Kidney glomerular epithelial cell (primary cell): ENCODE measurements at regions not wholly inside any gene's neighbourhood (a gene's known extent, or its start where the extent isn't known, plus 50 kb on each side); places are given as distances from the start of the nearest gene placed in this dataset.
"Not testable (repeated sequence)": the region's sequence is repeated elsewhere in the genome, so short reads cannot be mapped to it uniquely, and the experiment has no call there.

ENCODE experiments used
- DNase-seq: peaks from one replicate; lab custom pipeline; 2025; lab: John Stamatoyannopoulos, UW

DNA sequence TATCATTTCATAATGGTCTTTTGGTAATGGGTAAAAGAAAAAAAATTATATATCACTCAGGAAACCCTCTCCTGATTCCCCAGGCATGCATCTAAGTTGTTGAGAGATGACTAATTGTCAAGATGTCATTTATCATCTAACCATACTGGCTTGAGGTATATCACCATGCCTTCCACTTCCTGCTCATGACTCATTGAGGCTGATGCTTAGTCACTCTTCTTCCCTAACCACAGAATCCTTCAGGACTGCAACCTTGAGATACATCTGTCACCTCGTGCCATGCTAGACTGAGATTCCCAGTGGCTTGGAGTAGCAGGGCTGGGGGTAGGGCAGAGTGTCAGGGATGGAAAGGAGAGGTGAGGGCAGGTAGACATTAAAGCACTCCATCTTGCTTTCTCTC is 782.5 kb upstream of the INTU start:
- DNase-seq = peak; percentile 99

DNA sequence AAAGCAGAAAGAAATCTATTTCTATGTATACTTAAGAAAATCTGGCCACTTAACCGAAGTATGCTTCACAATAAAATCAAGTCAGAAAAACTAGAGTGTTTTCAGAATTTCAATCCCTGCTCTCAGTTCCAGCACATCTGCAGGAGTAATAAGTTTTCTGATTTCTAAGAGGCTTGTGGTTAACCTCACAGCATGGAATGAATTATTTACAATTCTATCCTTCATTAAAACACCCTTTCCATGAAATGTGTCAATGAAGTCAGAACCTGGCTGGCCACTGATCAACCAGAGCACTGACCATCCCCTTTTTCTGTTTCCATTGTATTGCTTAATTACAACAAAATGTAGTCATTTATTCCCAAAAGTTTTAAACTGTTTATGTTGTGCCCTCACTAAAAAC is 781.4 kb upstream of the INTU start:
- DNase-seq = peak; percentile 63

DNA sequence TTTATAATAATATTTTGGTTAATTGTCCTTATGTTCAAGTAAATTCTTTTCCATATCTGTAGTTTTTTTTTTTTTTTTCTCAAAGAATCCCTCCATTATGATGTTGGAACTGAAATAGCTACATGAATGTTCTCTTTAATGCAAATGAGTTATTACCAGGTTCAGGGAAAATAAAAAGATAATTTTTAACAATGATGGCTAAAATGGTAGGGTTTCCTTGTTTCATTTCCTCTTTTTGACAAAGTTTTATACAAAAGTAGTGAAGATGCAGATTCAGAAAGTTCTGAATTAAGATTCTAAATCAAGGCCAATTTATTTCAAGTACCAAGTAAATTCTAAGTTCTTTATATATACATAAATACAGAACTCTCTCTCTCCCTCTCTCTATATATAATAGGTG is 779.0 kb upstream of the INTU start:
- no peak for DNase-seq

DNA sequence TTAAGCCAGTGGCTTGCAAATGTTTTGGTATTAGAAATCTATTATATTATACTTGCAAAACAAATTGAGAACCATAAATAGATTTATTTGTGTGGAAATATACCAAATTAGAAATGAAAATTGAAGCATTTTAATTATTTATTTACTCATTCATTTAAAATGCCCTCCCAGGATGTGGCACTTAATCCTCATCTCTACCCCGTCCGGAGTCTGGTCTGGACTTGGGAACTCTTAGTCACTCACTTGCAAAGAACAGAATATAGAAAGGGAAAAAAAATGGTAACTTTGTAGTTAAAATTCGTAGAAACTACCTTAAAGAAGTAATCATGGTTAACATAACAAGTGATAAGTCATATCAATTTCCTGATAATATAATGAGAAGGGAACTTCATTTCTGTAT is 775.9 kb upstream of the INTU start:
- DNase-seq = no peak

DNA sequence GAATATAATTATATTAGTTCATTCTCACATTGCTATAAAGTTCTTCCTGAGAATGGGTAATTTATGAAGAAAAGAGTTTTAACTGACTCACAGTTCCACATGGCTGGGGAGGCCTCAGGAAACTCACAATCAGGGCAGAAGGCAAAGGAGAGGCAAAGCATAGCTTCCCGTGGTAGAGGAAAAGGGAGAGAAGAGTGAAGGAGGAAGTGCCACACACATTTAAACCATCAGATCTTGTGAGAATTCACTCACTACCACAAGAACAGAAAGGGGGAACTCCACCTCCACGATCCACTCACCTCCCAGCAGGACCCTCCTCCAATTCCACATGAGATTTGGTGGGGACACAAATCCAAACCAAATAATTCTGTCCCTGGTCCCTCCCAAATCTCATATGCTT is 773.4 kb upstream of the INTU start:
- no peak for DNase-seq

DNA sequence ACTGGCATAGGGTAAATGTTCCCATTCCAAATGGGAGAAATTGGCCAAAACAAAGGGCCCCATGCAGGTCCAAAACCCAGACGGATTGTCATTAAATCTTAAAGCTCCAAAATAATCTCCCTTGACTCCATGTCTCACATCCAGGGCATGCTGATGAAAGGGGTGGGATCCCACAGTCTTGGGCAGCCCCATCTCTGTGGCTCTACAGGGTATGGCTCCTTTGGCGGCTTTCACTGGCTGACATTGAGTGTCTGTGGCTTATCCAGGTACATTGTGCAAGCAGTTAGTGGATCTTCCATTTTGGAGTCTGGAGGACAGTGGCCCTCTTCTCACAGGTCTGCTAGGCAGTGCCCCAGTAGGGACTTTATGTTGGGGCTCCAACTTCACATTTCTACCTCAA is 772.9 kb upstream of the INTU start:
- DNase-seq = no peak

DNA sequence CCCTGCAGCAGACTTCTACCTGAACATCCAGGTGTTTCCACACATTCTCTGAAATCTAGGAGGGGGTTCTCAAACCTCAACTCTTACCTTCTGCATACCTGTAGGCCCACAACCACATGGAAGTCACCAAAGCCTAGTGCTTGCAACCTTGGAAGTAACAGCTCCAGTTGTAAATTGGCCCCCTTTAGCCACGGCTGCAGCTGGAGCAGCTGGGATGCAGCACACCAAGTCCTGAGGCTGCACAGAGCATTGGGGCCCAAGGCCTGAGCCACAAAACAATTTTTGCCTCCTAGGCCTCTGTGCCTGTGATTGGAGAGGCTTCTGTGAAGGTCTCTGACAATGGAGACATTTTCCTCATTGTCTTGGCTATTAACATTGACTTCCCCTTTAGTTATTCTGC is 772.4 kb upstream of the INTU start:
- DNase-seq = no peak

DNA sequence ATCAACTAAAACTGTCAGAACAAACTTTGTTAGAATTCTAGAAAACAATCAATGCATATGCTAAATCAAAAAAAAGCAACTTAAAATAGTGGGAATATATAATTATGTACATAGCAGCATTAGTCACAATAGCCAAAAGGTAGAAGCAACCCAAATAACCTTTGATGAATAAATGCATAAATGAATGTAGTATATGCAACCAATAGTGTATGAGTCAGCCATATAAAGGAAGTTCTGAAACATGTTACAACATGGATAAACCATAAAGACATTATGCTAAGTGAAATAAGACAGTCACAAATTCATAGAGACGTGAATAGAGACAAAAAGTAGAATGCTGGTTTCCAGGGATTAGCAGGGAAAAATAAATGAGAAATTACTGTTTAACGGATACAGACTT is 762.8 kb upstream of the INTU start:
- DNase-seq = no peak

DNA sequence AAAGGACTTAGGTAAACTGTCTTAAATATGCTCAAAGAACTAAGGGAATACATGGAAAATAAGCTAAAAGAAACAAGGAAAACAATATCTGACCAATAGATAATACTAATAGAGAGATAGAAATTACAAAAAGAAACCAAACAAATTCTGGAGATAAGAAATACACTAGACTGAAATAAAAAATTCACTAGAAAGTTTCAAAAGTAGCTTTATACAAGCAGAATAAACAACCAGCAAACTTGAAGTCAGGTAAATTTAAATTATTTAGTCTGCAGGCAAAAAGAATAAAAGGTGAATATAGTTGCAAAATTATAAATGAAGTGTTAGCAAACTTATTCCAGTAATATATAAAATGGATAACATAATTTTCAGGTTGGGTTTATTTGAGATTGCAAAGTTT is 760.9 kb upstream of the INTU start:
- no peak for DNase-seq

DNA sequence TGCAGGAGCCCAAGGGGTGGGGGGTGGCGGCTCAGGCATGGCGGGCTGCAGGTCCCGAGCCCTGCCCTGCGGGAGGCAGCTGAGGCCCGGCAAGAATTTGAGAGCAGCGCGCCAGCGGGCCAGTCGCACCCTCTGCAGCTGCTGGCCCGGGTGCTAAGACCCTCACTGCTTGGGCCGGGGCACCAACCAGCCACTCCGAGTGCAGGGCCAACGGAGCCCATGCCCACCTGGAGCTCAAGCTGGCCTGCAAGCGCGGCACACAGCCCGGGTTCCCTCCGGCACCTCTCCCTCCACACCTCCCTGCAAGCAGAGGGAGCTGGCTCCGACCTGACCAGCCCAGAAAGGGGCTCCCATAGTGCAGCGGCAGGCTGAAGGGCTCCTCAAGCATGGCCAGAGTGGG is 758.2 kb upstream of the INTU start:
- no peak for DNase-seq

DNA sequence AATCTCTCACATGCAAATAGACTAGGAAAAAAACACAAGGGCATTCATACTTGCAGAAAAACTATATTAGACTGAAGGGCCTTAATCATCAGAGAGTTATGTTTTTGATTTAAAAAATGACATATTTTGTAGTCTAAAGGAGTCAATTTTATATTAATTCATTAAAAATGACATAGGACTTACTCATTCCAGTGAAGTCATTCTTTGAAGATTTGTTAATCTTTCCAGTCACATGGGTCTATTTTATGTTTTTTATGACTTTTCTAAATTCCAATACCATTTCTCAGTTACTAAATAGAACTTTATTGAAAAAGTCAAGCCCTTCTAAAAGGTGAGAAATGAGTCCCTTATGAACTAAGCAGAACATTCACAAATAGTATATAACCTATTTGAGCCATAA is 743.8 kb upstream of the INTU start:
- peak; percentile 12 for DNase-seq

DNA sequence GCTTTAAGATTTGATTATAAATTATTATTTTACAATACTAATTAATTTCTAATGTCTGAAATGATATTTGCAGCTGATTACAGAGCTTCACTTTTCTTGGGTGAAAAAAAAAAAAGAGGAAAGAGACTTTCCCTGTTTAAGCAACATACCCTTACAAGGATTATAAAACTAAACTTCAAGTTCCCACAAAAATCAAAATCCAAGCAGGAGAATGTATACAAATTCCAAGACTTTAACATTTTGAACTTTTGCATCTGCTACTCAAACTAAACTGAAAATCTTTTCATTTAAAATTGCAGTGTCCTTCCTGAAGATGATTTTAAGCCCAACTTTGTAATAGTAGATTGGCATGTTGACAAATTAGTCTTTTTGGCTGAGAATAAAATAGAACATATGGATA is 742.4 kb upstream of the INTU start:
- DNase-seq = no peak

DNA sequence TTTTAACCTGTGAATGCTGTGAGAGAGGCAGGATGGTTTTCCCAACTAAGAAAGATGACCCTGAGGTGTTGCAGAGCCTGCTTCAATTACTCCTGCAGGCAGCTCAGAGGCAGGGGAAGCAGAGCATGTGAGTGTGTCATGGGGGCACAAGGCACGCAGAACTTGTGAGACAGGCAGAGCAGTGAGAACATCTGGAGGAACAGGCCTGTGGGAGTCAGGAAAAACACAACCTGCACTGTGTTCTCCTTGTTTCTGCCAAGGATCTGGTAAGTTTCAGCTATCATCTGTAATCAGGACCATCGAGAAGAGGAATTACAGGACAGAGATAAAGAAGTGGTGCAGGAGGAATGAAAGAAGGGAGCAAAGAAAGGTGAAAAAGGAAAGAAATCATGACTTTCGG is 741.8 kb upstream of the INTU start:
- DNase-seq = no peak

DNA sequence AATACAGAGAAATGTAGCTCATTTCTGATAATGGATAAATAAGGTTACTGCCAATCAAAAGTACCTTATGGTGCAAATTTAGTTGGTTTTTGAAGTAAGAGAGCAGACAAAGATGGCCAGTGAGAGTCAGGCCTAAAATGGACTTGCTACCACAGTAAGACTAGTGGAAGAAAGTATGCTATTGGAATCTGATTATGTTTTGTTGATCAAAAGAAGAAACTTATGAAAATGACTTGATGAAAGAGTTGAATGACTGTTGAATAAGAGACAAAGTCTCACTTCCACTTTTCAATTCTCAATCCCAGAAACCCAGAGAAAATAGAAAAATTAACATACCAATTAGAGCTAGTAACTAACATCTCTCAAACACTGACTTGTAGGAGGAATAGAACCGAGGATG is 737.8 kb upstream of the INTU start:
- DNase-seq = no peak

DNA sequence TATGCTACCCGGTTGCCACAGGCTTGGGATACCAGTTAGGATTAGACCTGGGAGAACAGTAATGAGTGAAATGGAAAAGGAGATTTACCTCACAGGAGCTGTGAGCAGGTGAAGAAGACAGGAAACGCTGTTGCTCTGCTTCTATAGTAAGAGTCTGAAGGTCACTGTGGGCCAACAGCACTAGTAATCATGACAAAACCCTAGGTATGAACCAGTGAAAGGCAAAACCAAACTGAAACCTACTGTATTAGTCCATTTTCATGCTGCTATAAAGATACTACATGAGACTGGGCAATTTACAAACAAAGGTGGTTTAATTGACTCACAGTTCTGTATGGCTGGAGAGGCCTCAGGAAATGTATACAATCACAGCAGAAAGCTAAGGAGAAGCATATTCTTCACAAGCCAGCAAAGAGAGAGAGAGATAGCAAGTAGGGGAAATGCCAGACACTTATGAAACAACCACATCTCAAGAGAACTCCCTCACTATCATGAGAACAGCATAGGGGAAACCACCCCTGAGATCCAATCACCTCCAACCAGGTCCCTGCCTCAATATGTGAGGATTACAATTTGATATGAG is 736.7 kb upstream of the INTU start:
- DNase-seq = no peak

DNA sequence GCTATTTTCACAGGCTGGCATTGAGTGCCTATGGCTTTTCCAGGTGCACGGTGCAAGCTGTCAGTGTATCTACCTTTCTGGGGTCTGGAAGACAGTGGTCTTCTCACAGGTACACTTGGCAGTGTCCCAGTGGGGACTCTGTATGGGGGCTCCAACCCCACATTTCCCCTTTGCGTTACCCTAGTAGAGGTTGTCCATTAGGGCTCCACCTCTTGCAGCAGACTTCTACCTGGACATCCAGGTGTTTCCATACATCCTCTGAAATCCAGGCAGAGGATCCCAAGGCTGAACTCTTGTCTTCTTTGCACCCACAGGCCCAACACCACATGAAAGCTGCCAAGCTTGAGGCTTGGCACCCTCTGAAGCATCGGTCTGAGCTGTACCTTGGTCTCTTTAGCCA is 735.7 kb upstream of the INTU start:
- no peak for DNase-seq

DNA sequence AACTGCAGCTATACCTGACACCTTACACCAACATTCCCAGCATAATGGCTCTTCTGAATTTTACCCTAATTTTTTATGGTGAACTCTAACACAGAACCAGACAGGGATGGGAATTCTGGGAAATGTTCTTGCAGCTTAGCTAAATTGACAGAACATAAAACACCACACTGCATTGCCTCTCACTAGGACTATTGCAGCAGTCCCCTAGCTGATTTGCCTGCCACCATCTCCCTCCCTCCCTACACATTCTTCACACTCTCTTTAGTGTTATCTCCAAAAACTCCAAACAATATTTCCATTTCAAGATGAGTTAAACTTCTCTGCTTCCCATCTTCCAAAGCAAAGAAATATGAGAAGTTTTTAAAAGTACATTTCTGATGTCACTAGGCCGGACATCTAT is 733.9 kb upstream of the INTU start:
- DNase-seq = no peak

DNA sequence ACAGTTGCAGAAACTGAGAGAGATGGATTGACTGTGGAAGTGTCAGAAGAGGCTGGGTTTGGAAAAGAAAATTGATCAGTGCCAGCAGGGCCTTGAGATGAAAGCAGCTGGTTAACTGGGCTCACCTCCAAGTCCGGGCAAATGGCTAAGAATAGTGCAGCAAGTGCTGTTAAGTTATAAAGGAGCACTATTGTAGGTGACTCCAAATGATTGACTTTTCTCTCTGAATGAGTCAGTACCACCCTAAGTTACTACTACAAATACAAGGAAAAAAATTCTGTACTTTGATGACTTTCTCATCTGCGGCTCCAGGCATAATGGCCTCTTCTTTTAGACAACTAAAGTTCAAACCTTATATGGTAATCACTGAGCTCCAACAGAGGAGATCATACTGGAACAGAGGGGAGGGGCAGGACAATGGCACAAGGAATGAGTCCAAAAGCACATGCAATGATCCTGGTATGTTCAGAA is 733.4 kb upstream of the INTU start:
- DNase-seq = peak; percentile 18

DNA sequence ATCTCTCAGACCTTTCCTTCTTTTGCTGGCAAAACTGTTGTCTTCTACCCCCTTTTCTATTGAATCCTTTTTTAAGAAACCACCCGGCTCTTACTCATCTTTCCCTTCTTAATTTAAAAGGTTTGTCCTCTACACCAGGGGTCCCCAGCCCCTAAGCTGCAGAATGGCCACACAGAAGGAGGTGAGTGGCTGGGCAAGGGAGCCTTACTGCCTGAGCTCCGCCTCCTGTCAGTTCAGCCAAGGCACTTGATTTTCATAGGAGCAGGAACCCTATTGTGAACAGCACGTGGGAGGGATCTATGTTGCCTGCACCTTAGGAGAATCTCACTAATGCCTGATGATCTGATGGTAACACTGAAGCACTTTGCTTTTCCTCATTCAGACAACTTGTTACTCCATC is 726.3 kb upstream of the INTU start:
- DNase-seq = no peak

DNA sequence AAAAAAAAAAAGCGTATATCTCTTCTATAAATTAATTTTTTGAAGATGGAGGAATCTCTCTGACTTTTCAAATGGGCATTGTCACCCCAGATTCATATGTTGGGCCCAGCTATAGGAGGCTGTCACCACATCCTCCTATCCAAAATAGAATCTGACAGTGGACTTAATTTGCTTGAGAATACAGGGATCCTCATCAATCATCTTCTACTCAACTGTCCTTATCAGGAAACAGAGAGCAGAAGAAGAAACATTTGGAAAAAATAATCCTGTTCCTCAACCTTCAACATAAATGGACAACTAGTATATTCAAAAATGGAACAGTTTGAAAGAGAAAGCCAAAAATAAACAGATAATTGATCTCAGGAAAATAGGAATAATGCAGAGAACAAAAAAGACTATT is 725.4 kb upstream of the INTU start:
- no peak for DNase-seq

DNA sequence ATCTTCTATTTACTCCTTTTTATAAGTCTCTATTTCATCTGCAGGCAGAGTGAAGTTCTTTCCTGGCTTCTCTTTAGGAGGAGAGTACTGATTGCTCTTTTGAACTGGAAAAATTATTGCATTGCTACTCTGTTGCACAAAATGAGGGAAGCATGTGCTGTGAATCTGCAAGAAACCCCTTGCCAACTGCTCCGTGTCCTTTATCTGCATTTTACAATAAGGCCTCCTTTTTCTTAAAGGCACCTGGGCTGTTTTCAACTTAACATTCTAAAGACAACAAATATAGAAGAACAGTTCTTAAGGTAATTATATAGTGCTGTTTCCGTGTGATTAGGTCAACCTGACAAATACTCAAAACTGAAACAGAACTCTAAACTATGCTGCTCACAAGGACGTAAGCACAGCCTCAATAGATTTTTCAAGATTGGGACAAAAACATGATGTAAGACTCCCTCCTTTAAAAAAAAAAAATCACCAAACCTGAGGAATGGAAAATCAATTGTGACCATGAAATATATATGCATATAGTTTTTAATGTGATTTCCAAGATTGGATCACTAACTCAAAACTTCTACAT is 716.6 kb upstream of the INTU start:
- DNase-seq = no peak

DNA sequence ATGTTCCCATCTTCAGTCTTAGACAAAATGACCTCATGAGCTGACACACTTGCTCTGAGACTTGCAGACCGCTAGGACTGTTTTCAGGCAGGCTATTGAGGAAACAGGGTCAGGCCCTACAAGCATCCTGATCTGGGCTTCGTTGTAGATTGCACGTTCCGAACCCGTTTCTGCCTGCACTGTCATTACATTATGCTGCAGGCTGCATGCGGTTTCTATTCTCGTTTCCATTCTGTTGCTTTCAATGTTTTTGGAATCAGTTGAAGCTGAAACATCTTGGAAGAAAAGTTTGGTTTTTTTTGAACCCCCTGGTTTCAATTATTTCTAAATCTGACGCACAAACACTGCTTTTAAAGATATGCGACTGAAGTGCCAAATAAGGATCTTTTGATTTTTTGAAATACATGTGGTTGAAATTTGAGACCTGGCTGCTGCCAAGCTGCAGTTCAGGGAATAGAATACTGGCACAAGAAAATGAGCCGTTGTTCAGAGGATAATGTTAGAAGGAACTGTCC is 716.1 kb upstream of the INTU start:
- DNase-seq = no peak

DNA sequence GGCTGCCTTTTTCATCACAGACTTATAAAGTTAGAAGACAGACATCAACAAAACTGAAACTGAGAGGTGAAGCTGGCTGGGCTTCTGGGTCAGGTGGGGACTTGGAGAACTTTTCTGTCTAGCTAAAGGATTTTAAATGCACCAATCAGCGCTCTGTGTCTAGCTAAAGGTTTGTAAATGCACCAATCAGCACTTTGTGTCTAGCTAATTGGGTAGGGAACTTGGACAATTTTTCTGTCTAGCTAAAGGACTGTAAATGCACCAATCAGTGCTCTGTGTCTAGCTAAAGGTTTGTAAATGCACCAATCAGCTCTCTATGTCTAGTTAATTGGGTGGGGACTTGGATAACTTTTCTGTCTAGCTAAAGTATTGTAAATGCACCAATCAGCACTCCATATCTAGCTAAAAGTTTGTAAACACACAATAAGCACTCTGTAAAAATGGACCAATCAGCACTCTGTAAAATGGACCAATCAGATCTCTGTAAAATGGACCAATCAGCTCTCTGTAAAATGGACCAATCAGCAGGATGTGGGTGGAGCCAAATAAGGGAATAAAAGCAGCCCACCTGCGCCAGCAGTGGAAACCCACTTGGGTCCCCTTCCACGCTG is 710.3 kb upstream of the INTU start:
- DNase-seq = not testable (repeated sequence)

DNA sequence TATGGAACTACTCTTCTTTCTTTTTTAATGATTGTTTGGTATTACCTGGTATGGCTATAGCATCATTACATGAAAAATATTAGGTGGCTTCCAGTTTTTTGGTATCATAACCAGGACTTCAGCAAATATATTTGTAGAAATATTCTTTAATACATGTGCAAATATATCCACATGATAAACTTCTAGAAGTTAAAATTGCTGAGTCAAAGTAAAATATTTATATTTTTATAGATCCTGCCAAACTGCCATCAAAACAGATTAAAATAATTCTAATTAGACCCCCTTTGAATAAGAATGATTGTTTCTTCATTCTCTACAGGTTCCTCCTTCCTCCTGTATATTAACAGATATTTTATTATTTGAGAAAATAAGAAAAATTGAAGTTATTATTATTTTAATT is 708.5 kb upstream of the INTU start:
- DNase-seq = no peak
